K562 (cell line): ENCODE measurements at regions not wholly inside any gene's neighbourhood (a gene's known extent, or its start where the extent isn't known, plus 50 kb on each side); places are given as distances from the start of the nearest gene placed in this dataset.

Experiments
- SMC3 ChIP-seq: conservative IDR thresholded peaks from 2 replicates; pipeline ENCODE4 v1.6.1; 2011; ENCODE audit warnings: low read depth, low read length, improper control_type of control experiment; ENCODE audit not compliant: insufficient read depth
- ZNF354B ChIP-seq: fragments of 250-450 bp; sonication (Bioruptor Pico); IDR thresholded peaks from 2 replicates; pipeline ENCODE4 v1.4.0; 2020
- TF ChIP-seq, protein P1 (sequence below): fragments of 250-450 bp; sonication (Bioruptor Pico); IDR thresholded peaks from 2 replicates; pipeline ENCODE4 v1.5.0; 2020; ENCODE audit warnings: mild to moderate bottlenecking

DNA sequence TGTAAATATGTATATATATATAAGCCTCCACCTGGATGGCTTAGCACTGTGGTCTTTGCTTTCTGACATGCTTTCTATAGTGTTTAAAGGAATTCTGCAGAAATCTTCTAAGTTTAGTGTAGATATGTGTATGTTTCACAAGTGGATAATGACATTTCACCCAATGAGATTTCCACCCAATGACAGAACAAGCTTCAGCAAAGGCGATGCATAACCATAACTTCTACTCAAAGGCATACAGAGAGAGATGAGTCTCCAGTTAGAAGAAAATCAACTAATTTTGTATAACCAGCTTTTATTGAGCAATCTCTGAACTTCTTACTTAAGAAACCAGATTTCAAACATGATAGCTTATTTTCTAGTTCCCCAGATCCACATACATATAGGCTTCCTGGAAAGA is 134.0 kb downstream of the DYRK2 start:
- TF ChIP-seq ZNF354B (CRISPR knock-in tag) (no peak), SMC3 (no peak)
- TF ChIP-seq, protein P1, sequence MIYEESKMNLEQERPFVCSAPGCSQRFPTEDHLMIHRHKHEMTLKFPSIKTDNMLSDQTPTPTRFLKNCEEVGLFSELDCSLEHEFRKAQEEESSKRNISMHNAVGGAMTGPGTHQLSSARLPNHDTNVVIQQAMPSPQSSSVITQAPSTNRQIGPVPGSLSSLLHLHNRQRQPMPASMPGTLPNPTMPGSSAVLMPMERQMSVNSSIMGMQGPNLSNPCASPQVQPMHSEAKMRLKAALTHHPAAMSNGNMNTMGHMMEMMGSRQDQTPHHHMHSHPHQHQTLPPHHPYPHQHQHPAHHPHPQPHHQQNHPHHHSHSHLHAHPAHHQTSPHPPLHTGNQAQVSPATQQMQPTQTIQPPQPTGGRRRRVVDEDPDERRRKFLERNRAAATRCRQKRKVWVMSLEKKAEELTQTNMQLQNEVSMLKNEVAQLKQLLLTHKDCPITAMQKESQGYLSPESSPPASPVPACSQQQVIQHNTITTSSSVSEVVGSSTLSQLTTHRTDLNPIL (CRISPR knock-in tag), result no peak
